GM13977 (cell line): ENCODE measurements at regions not wholly inside any gene's neighbourhood (a gene's known extent, or its start where the extent isn't known, plus 50 kb on each side); places are given as distances from the start of the nearest gene placed in this dataset.
"Not testable (repeated sequence)": the region's sequence is repeated elsewhere in the genome, so short reads cannot be mapped to it uniquely, and the experiment has no call there.

ENCODE experiments used
- DNase-seq: peaks from one replicate; pipeline ENCODE4 v3.0.0; 2012; ENCODE audit warnings: low spot score
- in situ Hi-C: fragments of 300-500 bp; cut with MboI; formaldehyde crosslinking; loops from one replicate; pipeline ENCODE4 v1.12.0; 2022; ENCODE audit warnings: low sequenced_read_pairs, low pct_unique_long_range_greater_than_20kb, mixed read lengths, inconsistent platforms; ENCODE audit not compliant: unreplicated experiment
- TF ChIP-seq, protein P1 (sequence below): IDR thresholded peaks from 2 replicates; pipeline ENCODE4 v1.5.1; 2012; ENCODE audit warnings: mild to moderate bottlenecking, control low read depth; ENCODE audit not compliant: insufficient read depth; ENCODE audit errors: extremely low read depth, missing control alignments

DNA sequence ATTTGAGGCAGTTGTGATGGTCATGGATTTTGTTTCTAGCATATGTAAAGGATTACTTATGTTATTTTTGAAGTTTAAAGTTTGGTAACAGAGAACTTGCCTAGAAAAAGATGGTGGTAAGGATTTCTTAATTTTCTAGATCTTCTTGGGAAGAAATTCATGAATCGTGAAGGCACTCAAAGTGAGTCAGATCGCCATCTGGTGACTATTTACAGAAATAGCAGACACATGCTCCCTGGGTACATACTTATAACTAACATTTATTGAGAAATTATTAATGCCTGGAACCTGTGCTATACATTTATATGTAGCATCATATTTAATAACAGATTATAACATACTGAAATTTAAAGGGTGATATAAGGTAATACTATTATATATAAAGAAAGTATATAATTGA lies 299.7 kb downstream of the IZUMO3 start:
- in situ Hi-C loops, result no loop called here
- TF ChIP-seq, protein P1, sequence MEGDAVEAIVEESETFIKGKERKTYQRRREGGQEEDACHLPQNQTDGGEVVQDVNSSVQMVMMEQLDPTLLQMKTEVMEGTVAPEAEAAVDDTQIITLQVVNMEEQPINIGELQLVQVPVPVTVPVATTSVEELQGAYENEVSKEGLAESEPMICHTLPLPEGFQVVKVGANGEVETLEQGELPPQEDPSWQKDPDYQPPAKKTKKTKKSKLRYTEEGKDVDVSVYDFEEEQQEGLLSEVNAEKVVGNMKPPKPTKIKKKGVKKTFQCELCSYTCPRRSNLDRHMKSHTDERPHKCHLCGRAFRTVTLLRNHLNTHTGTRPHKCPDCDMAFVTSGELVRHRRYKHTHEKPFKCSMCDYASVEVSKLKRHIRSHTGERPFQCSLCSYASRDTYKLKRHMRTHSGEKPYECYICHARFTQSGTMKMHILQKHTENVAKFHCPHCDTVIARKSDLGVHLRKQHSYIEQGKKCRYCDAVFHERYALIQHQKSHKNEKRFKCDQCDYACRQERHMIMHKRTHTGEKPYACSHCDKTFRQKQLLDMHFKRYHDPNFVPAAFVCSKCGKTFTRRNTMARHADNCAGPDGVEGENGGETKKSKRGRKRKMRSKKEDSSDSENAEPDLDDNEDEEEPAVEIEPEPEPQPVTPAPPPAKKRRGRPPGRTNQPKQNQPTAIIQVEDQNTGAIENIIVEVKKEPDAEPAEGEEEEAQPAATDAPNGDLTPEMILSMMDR, result peak; percentile 52
- no peak for DNase-seq

DNA sequence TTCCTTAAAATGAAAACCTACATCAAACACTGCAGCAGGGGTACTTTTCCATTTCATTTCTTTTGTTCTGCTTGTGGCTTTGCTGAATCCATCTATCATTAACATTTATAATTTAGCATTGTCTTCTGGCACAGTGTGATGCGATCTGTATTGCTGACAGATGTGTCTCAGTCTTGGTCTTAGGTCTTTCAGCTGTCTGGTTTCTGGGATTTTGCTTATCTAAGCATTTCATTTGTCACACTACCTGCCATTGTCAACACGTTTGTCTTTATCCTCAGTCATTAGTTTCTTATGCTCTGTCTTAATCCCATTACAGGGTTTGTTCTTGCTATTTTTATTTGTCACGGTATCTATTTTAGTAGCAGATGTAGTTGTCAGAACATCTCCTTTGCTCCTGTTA lies 303.1 kb downstream of the IZUMO3 start:
- no peak for DNase-seq
- TF ChIP-seq, protein P1, result no peak
- in situ Hi-C loops, result no loop called here

DNA sequence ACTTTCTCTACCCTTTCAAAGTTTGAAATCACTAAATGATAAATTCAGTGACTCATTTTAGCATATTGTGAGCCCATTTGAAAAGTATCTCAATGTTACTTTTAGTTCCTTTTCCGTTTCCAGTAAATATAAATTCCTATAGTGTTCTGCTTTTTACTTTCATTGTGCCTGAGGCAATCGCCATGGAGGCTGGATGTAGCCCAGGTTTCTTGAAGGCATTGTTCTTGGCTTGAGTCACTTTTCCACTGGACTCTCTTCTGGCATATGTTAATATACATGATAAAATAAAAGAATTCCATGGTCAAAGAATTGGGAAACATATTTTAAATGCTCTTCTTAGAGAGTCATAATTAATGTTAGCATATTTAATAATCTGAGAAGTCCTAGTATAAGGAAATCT lies 327.0 kb downstream of the IZUMO3 start:
- TF ChIP-seq, protein P1, result no peak
- no peak for DNase-seq
- in situ Hi-C loops, result no loop called here

DNA sequence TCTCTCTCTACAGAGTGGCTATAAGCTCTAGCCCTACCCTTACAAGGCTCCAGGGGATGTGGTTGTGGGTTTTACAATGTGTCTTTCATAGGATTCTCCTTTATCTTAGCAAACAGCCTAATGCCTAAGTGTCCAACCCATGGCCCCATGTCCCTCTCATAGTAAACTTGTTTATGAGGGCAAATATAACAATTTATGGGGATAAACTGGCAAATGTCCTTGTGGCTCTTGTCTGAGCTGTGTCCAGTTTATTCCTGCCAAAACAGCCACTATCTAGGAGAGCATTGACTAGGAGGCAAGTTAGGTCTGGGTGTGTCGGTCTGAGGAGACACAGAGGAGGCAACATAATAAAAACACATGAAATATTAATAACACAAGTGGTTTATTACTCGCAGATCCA lies 335.1 kb downstream of the IZUMO3 start:
- TF ChIP-seq, protein P1, result no peak
- DNase-seq, result no peak
- in situ Hi-C loops, result no loop called here

DNA sequence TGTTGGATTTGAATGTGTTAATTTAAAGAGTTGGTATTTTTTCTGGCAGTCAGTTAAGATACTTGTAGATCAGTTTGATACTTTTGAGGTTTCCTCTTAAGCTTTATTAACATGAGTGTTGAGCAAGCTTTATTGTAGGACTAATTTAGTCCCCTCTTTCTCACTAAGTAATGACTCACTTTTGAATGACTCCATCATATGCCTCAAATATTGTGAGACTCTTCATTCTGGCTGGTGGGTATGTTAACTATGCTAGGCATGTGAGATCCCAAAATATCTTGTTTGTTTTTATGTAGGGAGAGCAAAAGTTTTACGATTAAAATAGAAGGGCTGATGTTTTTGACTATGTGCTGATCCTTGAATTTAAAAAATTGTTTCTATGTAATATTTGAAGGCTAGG lies 355.7 kb downstream of the IZUMO3 start:
- TF ChIP-seq, protein P1, result no peak
- in situ Hi-C loops, result no loop called here
- no peak for DNase-seq

DNA sequence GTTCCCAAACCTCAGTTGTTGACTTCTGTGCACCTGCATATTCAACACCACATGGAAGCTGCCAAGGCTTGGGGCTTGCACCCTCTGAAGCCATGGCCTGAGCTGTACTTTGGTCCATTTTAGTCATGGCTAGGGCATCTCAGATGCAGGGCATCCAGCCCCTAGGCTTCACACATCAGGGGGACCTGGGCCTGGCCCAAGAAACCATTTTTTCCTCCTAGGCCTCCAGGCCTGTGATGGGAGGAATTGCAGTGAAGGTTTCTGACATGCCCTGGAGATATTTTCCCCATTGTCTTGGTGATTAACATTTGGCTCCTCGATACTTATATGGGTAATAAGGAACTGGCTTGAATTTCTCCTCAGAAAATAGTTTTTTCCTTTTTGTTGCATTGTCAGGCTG lies 354.5 kb upstream of the ELAVL2 start:
- in situ Hi-C loops, result not testable (repeated sequence)

DNA sequence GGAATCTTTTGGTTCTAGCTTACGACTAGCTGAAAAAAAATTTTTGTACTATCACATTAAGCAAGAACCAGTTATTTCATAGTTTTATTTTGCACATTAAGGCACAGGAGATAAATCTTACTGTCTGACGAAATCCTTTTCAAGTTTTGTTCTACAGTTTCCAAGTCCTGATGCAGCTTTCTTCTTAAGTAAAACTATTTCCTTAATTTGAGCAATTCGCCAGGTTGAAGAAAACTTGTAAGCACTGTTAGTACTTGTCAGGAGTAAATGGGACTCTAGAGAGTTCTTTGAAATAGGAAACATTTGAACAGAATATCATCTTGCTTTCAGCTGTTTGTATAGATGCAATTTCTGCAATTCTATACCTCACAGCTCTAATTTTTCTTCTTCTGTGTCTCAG lies 318.8 kb upstream of the ELAVL2 start:
- in situ Hi-C loops, result no loop called here
- DNase-seq, result no peak

More for the DNA sequence above, 354.5 kb upstream of the ELAVL2 start:
- DNase-seq, result not testable (repeated sequence)

DNA sequence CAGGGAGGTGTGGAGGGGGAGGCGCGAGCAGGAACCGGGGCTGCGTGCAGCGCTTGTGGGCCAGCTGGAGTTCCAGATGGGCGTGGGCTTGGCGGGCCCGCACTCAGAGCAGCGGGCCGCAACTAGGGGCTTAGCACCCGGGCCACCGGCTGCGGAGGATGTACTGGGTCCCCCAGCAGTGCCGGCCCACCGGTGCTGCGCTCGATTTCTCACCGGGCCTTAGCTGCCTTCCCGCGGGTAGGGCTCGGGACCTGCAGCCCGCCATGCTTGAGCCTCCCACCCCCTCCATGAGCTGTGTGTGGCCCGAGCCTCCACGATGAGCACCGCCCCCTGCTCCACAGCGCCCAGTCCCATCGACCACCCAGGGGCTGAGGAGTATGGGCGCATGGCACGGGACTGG lies 309.0 kb upstream of the ELAVL2 start:
- in situ Hi-C loops, DNase-seq: not testable (repeated sequence)

More for the DNA sequence above, 318.8 kb upstream of the ELAVL2 start:
- TF ChIP-seq, protein P1, result no peak
